NCI-H2171 (cell line): ENCODE measurements at regions not wholly inside any gene's neighbourhood (a gene's known extent, or its start where the extent isn't known, plus 50 kb on each side); places are given as distances from the start of the nearest gene placed in this dataset.

Experiments
- DNase-seq: peaks from one replicate; lab custom pipeline; 2025; lab: John Stamatoyannopoulos, UW

GRCh38 chr12:13595536-13596443 lies 385.6 kb downstream of the GRIN2B start:
- DNase-seq, result no peak

- DNase-seq, result no peak
These were observed 386.5 kb downstream of the GRIN2B start for GRCh38 chr12:13594731-13595514.

GRCh38 chr12:13592063-13592942 lies 389.1 kb downstream of the GRIN2B start:
- DNase-seq, result no peak

GRCh38 chr12:13591488-13591887 lies 389.9 kb downstream of the GRIN2B start:
- DNase-seq, result no peak

GRCh38 chr12:13591059-13591458 lies 390.3 kb downstream of the GRIN2B start:
- DNase-seq, result no peak

GRCh38 chr12:13588574-13588973 lies 392.0 kb downstream of the EMP1 start:
- no peak for DNase-seq

GRCh38 chr12:13587721-13588390 lies 391.3 kb downstream of the EMP1 start:
- DNase-seq, result no peak

- DNase-seq, result no peak
These were observed 389.8 kb downstream of the EMP1 start for GRCh38 chr12:13586361-13586760.

- DNase-seq, result no peak
These were observed 388.0 kb downstream of the EMP1 start for GRCh38 chr12:13584541-13584940.

- no peak for DNase-seq
These were observed 387.1 kb downstream of the EMP1 start for GRCh38 chr12:13583630-13584029.

- DNase-seq, result no peak
These were observed 385.9 kb downstream of the EMP1 start for GRCh38 chr12:13582421-13582820.

- DNase-seq, result no peak
These were observed 384.5 kb downstream of the EMP1 start for GRCh38 chr12:13581031-13581430.

- no peak for DNase-seq
These were observed 383.7 kb downstream of the EMP1 start for GRCh38 chr12:13580206-13580605.

- no peak for DNase-seq
These were observed 380.5 kb downstream of the EMP1 start for GRCh38 chr12:13576935-13577500.

GRCh38 chr12:13573698-13574321 lies 377.3 kb downstream of the EMP1 start:
- DNase-seq, result no peak

- DNase-seq, result no peak
These were observed 374.5 kb downstream of the EMP1 start for GRCh38 chr12:13571035-13571434.

- no peak for DNase-seq
These were observed 373.6 kb downstream of the EMP1 start for GRCh38 chr12:13570005-13570694.

GRCh38 chr12:13566292-13566691 lies 369.8 kb downstream of the EMP1 start:
- DNase-seq, result no peak

GRCh38 chr12:13564266-13564810 lies 367.8 kb downstream of the EMP1 start:
- no peak for DNase-seq

- no peak for DNase-seq
These were observed 367.2 kb downstream of the EMP1 start for GRCh38 chr12:13563743-13564125.
